IMR-90 (cell line): ENCODE measurements at regions not wholly inside any gene's neighbourhood (a gene's known extent, or its start where the extent isn't known, plus 50 kb on each side); places are given as distances from the start of the nearest gene placed in this dataset.

Experiments
- CEBPB ChIP-seq: IDR thresholded peaks from 2 replicates; pipeline ENCODE4 v1.6.1; 2012; ENCODE audit warnings: low read depth, low read length, improper control_type of control experiment
- CTCF ChIP-seq: conservative IDR thresholded peaks from 2 replicates; pipeline ENCODE4 v1.5.1; 2012; ENCODE audit warnings: mild to moderate bottlenecking, low read depth, low read length, improper control_type of control experiment
- MAFK ChIP-seq: IDR thresholded peaks from 2 replicates; pipeline ENCODE4 v1.6.1; 2012; ENCODE audit warnings: low read depth, low read length, improper control_type of control experiment
- MXI1 ChIP-seq: IDR thresholded peaks from 2 replicates; pipeline ENCODE4 v1.6.1; 2012; ENCODE audit warnings: low read depth, mild to moderate bottlenecking, low read length, moderate library complexity, borderline replicate concordance
- NFE2L2 ChIP-seq: fragments of 150-350 bp; IDR thresholded peaks from 2 replicates; pipeline ENCODE4 v1.6.1; 2016; ENCODE audit warnings: low read depth, mild to moderate bottlenecking, low read length
- POLR2A ChIP-seq: IDR thresholded peaks from 2 replicates; pipeline ENCODE4 v1.6.1; 2012; ENCODE audit warnings: mild to moderate bottlenecking, low read depth, low read length
- RAD21 ChIP-seq: IDR thresholded peaks from 2 replicates; pipeline ENCODE4 v1.6.1; 2012; ENCODE audit warnings: low read length, improper control_type of control experiment
- RCOR1 ChIP-seq: IDR thresholded peaks from 2 replicates; pipeline ENCODE4 v1.6.1; 2012; ENCODE audit warnings: mild to moderate bottlenecking, low read length, improper control_type of control experiment; ENCODE audit not compliant: insufficient replicate concordance
- RFX5 ChIP-seq: IDR thresholded peaks from 2 replicates; pipeline ENCODE4 v1.8.0; 2012; ENCODE audit warnings: low read depth, mild to moderate bottlenecking, low read length, moderate library complexity
- SMC3 ChIP-seq: fragments of 150-350 bp; IDR thresholded peaks from 2 replicates; pipeline ENCODE4 v1.6.1; 2016; ENCODE audit warnings: low read depth, mild to moderate bottlenecking, antibody characterized with exemption, low read length, moderate library complexity
- USF2 ChIP-seq: fragments of 150-350 bp; IDR thresholded peaks from 2 replicates; pipeline ENCODE4 v1.6.1; 2017; ENCODE audit warnings: mild to moderate bottlenecking, antibody characterized with exemption, low read length, low read depth

- TF ChIP-seq MXI1 (no peak), CTCF (no peak), CEBPB (no peak), SMC3 (no peak), NFE2L2 (no peak), POLR2A (no peak), USF2 (no peak), RFX5 (no peak), RCOR1 (no peak), RAD21 (no peak), MAFK (no peak)
These were observed 288.7 kb downstream of the CSNK1G3 start for GRCh38 chr5:123800640-123801039.
